GM23338 (cell line): ENCODE measurements at regions not wholly inside any gene's neighbourhood (a gene's known extent, or its start where the extent isn't known, plus 50 kb on each side); places are given as distances from the start of the nearest gene placed in this dataset.

Experiments
- ATAC-seq: fragments of 200-7000 bp; cut with Tn5 transposase; 3 replicates; pipeline ENCODE4 v1.9.1; 2020
- DNase-seq: peaks from one replicate; pipeline ENCODE4 v3.0.0-alpha.2; 2015; ENCODE audit warnings: low spot score
- H2AFZ ChIP-seq: fragments of 200-600 bp; sonication (generic); 2 replicates; pipeline ENCODE4 v1.8.0; 2016; ENCODE audit warnings: antibody characterized with exemption, mild to moderate bottlenecking, moderate library complexity
- H3F3A ChIP-seq: fragments of 200-600 bp; sonication (generic); replicated peaks from 2 replicates; pipeline ENCODE4 v1.8.0; 2017; ENCODE audit warnings: antibody characterized with exemption, mixed run types, low read depth
- H3K27ac ChIP-seq: fragments of 200-600 bp; sonication (generic); 2 replicates; pipeline ENCODE4 v1.6.1; 2016; ENCODE audit warnings: low read depth
- H3K27me3 ChIP-seq: fragments of 200-600 bp; sonication (generic); 2 replicates; pipeline ENCODE4 v1.8.0; 2016; ENCODE audit warnings: mild to moderate bottlenecking, mixed run types, moderate library complexity; ENCODE audit not compliant: insufficient read depth
- H3K36me3 ChIP-seq: fragments of 200-600 bp; sonication (generic); 2 replicates; pipeline ENCODE4 v1.8.0; 2016; ENCODE audit warnings: mild to moderate bottlenecking; ENCODE audit not compliant: insufficient read depth
- H3K4me1 ChIP-seq: fragments of 200-600 bp; sonication (generic); 2 replicates; pipeline ENCODE4 v1.8.0; 2016; ENCODE audit warnings: mild to moderate bottlenecking, moderate library complexity; ENCODE audit not compliant: insufficient read depth
- H3K4me2 ChIP-seq: fragments of 200-600 bp; sonication (generic); 2 replicates; pipeline ENCODE4 v1.7.1; 2017; ENCODE audit warnings: mixed run types
- H3K4me3 ChIP-seq: fragments of 200-600 bp; sonication (generic); 2 replicates; pipeline ENCODE4 v1.6.1; 2016; ENCODE audit warnings: mixed run types
- H3K79me2 ChIP-seq: fragments of 200-600 bp; sonication (generic); replicated peaks from 2 replicates; pipeline ENCODE4 v1.8.0; 2017; ENCODE audit warnings: mild to moderate bottlenecking; ENCODE audit not compliant: insufficient read depth
- H3K9me2 ChIP-seq: fragments of 200-600 bp; sonication (generic); 2 replicates; pipeline ENCODE4 v1.8.0; 2017; ENCODE audit not compliant: insufficient read depth
- H4K20me1 ChIP-seq: fragments of 200-600 bp; sonication (generic); replicated peaks from 2 replicates; pipeline ENCODE4 v1.8.0; 2017; ENCODE audit warnings: mild to moderate bottlenecking; ENCODE audit not compliant: insufficient read depth
- H3K27ac Mint-ChIP-seq: 2 replicates; pipeline ENCODE4 v1.8.0; 2020; ENCODE audit warnings: inconsistent platforms, mild to moderate bottlenecking, moderate library complexity, mixed read lengths
- H3K27me3 Mint-ChIP-seq: 3 replicates; pipeline ENCODE4 v1.8.0; 2022; ENCODE audit warnings: low read depth, mild to moderate bottlenecking, moderate library complexity, mixed read lengths, inconsistent platforms; ENCODE audit not compliant: insufficient read depth, poor library complexity
- H3K36me3 Mint-ChIP-seq: 3 replicates; pipeline ENCODE4 v1.8.0; 2021; ENCODE audit warnings: low read depth, mild to moderate bottlenecking, inconsistent platforms, moderate library complexity, mixed read lengths
- H3K4me1 Mint-ChIP-seq: 3 replicates; pipeline ENCODE4 v1.8.0; 2020; ENCODE audit warnings: mild to moderate bottlenecking, inconsistent platforms, mixed read lengths
- H3K4me3 Mint-ChIP-seq: 3 replicates; pipeline ENCODE4 v1.8.0; 2021; ENCODE audit warnings: moderate library complexity, mild to moderate bottlenecking, inconsistent platforms, mixed read lengths
- H3K9me3 Mint-ChIP-seq: 3 replicates; pipeline ENCODE4 v1.8.0; 2020; ENCODE audit warnings: moderate library complexity, mild to moderate bottlenecking, inconsistent platforms, mixed read lengths
- CREB1 ChIP-seq: fragments of 250-450 bp; sonication (Bioruptor Pico); IDR thresholded peaks from 2 replicates; pipeline ENCODE4 v1.5.0; 2020; ENCODE audit warnings: low read depth, mild to moderate bottlenecking, moderate library complexity
- CTCF ChIP-seq, 2 experiments: fragments of 200-600 bp in 1 of 2; sonication (generic) in 1 of 2; conservative IDR thresholded peaks; 2 replicates each; pipeline versions ENCODE4 v1.5.1 to v1.6.1; 2016 to 2017; ENCODE audit warnings: antibody characterized with exemption in 2 of 2, low read depth in 2 of 2, mild to moderate bottlenecking in 2 of 2, moderate library complexity in 1 of 2
- ETS1 ChIP-seq: IDR thresholded peaks from 2 replicates; pipeline ENCODE4 v1.6.1; 2016; ENCODE audit warnings: antibody characterized with exemption
- EZH2 ChIP-seq: fragments of 200-600 bp; sonication (generic); IDR thresholded peaks from one replicate; pipeline ENCODE4 v1.8.0; 2017; ENCODE audit warnings: antibody characterized with exemption, mild to moderate bottlenecking, low read depth; ENCODE audit not compliant: unreplicated experiment
- EZH2phosphoT487 ChIP-seq: fragments of 200-600 bp; sonication (generic); IDR thresholded peaks from one replicate; pipeline ENCODE4 v1.8.1; 2018; ENCODE audit warnings: antibody characterized with exemption; ENCODE audit not compliant: unreplicated experiment
- JUNB ChIP-seq: IDR thresholded peaks from one replicate; pipeline ENCODE4 v1.6.1; 2016; ENCODE audit warnings: antibody characterized with exemption; ENCODE audit not compliant: unreplicated experiment
- NANOG ChIP-seq: IDR thresholded peaks from 2 replicates; pipeline ENCODE4 v1.6.1; 2016; ENCODE audit warnings: antibody characterized with exemption, borderline replicate concordance
- POLR2AphosphoS5 ChIP-seq: IDR thresholded peaks from 2 replicates; pipeline ENCODE4 v1.6.1; 2016; ENCODE audit warnings: antibody characterized with exemption, low read depth
- REST ChIP-seq: IDR thresholded peaks from one replicate; pipeline ENCODE4 v1.6.1; 2018; ENCODE audit warnings: antibody characterized with exemption; ENCODE audit not compliant: unreplicated experiment
- STAT1 ChIP-seq: IDR thresholded peaks from one replicate; pipeline ENCODE4 v1.6.1; 2016; ENCODE audit warnings: antibody characterized with exemption; ENCODE audit not compliant: unreplicated experiment
- ZNF114 ChIP-seq: fragments of 250-450 bp; sonication (Bioruptor Pico); IDR thresholded peaks from 2 replicates; pipeline ENCODE4 v1.5.0; 2020; ENCODE audit warnings: mild to moderate bottlenecking, moderate library complexity
- ZNF331 ChIP-seq: fragments of 250-450 bp; sonication (Bioruptor Pico); IDR thresholded peaks from 2 replicates; pipeline ENCODE4 v1.5.0; 2020; ENCODE audit warnings: low read depth, mild to moderate bottlenecking, moderate library complexity
- ZNF462 ChIP-seq: fragments of 250-450 bp; sonication (Bioruptor Pico); IDR thresholded peaks from 2 replicates; pipeline ENCODE4 v1.5.0; 2020; ENCODE audit warnings: mild to moderate bottlenecking, moderate library complexity

- Histone ChIP-seq H3K27ac (no peak overlapping the region), H2AFZ (no peak overlapping the region), H3K4me2 (peak overlapping the region; percentile 72), H3K27me3 (peaks cover 64% of the 10 kb centered on the region), H3K4me3 (peak overlapping the region; percentile 94), H4K20me1 (no peaks in the 10 kb centered on the region; the same call in 1 of the 2 replicates), H3K79me2 (no peaks in the 10 kb centered on the region), H3F3A (peaks cover 9% of the 10 kb centered on the region), H3K9me2 (no peaks in the 10 kb centered on the region), H3K36me3 (no peaks in the 10 kb centered on the region), H3K4me1 (peaks cover 20% of the 10 kb centered on the region)
- Mint-ChIP-seq H3K27ac (no peak overlapping the region), H3K36me3 (peaks cover 4% of the 10 kb centered on the region; the same call in 1 of the 3 replicates), H3K4me3 (peak overlapping the region; percentile 84), H3K27me3 (peaks cover 64% of the 10 kb centered on the region), H3K9me3 (peaks cover 15% of the 10 kb centered on the region; the same call in 2 of the 3 replicates), H3K4me1 (peaks cover 25% of the 10 kb centered on the region)
- TF ChIP-seq JUNB (no peak), CREB1 (no peak), POLR2AphosphoS5 (no peak), CTCF (conservative IDR thresholded peaks at IDR 0.05; ENCODE audit: low read depth in 2 of 2) (no peak), EZH2phosphoT487 (no peak), EZH2 (no peak), ZNF114 (CRISPR knock-in tag) (no peak), ZNF462 (CRISPR knock-in tag) (no peak), ZNF331 (no peak), STAT1 (no peak), NANOG (no peak), ETS1 (no peak), REST (no peak)
- ATAC-seq = no peak
- no peak for DNase-seq
Measured at GRCh38 chr6:28696682-28697081, 171.0 kb downstream of the GPX5 start.
